Skeletal muscle cell (primary cell): ENCODE measurements at regions not wholly inside any gene's neighbourhood (a gene's known extent, or its start where the extent isn't known, plus 50 kb on each side); places are given as distances from the start of the nearest gene placed in this dataset.

Source experiments
- DNase-seq: peaks from one replicate; pipeline ENCODE4 v3.0.0-alpha.2; 2010; ENCODE audit warnings: low read depth
- H3K4me3 ChIP-seq: 2 replicates; pipeline ENCODE4 v1.5.1; 2011; ENCODE audit warnings: low read depth, mild to moderate bottlenecking, control low read depth, low read length, moderate library complexity

DNA sequence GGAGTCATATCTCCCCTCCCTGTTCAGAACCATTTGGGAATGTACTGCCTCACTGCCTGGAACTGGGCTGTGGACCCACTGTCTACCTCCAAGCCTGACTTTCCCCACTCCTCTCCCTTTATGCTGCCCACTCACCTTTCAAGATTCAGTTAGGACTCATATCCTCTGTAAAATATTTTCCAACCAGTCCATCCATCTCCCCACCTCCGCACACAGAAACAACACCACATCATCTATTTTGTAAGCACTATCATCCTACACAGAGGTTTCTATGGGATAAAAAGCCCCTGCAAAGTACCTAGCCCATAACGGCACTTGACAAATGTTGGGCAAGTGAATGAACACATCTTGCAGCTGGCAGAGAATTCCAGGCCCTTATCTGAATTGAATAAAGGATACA lies 250.8 kb downstream of the ANAPC1 start:
- no peak for DNase-seq
- H3K4me3 ChIP-seq = no peak overlapping the region

DNA sequence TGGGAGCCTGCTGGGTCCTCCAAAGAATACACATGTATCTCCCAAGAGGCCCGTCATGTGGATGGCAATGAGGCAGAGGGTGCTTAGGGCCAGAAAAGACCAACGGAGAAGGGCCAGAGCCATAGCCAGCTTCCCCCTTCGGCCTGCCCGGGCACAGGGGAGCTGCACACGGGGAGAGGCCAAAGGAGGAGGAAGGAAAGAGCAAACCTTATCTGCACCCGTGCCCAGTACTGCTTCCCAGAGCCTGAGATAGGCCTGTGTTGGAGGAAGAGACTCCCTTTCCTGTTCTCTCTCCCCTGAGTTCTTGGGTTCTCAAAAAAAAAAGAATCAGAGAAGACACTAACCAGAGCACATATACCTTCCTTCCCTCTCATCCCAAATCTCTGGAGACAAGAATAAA lies 250.3 kb downstream of the ANAPC1 start:
- no peak overlapping the region for H3K4me3 ChIP-seq

DNA sequence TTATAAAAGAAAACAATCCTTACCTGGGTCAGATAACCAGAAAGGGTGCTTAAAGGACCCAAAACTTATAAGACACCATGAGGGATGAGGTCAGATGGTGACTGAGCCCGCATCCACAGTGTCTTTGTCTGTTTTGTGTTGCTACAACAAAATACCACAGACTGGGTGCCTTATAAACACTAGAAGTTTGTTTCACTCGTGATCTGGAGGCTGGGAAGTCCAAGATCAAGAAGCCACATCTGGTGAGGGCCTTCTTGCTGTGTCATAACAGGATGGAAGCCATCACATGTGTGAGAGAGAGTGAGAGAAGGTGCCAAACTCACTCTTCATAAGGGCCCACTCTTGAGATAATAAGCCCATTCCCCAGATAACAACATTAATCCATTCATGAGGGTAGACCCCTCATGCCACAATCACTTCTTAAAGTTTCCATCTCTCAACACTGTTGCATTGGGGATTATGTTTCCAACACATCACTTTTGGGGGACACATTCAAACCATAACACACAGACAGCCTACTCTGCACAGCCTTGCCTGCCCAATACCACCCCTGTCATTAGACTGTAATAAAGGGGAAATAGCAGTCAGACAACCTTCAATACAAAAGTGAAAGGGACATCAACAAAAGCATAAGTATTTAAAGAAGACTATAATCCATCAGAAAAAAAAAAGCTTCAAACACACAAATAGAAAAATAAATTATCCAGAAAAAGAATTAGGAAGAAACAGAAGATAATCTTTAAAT lies 249.8 kb downstream of the ANAPC1 start:
- H3K4me3 ChIP-seq = no peak overlapping the region
- no peak for DNase-seq

More for the DNA sequence above, 250.3 kb downstream of the ANAPC1 start:
- no peak for DNase-seq

DNA sequence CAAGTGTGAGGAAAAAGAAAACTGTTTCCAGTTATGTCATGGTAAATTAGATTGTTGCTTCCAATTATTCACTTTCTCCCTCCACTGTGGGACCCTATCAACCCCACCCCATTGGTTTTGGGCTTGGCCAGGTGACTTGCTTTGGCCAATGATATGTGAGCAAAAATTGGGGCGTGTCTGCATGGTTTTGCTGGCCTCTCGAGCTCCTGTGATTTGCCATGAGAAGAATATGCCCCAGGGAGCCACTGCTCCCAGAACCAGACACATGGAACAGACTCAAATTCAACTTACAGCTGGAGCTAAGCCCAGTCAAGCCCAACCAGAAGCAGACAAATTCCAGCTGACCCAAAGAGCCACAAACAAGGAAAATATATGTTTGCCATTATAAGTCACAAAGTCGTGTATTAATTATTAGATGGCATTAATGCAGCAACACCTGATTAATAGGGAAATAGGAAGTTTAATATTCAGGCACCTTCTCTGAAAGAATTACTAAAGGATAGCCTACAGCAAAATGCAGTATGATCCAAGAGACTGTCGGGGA lies 248.9 kb downstream of the ANAPC1 start:
- H3K4me3 ChIP-seq = no peak overlapping the region
- DNase-seq = no peak

DNA sequence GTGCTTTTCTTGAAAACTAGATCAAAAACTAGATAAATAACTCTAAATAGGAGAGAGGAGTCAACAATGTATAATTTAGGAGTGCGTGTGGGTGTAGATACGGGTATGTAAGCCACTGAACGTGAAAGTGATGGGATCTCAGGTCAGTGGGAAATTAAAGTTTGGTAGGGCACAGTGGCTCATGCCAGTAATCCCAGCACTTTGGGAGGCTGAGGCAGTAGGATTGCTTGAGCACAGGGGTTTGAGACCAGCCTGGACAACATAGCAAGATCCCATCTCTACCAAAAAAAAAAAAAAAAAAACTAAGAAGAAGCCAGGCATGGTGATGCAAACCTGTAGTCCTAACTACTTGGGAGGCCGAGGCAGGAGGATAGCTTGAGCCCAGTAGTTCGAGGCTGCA lies 247.1 kb downstream of the ANAPC1 start:
- no peak for DNase-seq
- H3K4me3 ChIP-seq = no peak overlapping the region

DNA sequence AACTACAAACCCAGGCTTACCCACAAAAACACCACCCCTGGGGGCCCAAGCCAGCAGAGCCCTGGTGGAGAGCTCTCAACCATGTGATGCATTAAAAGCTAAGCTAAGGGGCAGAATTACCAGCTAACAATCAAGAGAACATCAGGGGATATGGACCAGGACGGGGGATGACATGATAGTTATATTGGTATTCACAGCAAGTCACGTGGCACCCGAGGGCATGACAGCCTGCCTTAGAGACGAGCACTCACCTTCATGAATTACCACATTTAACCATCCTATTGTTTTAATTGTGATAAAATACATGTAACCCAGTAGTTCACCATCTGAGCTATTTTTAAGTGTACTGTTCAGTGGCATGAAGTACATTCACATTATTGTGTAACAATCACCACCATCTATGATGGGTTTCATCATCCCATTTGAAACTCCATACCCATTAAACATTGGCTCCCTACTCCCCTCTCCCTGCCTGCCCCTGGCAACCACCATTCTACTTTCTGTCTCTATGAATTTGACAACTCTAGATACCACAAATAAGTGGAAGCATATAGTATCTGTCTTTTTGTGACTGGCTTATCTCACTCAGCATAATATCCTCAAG lies 245.6 kb downstream of the ANAPC1 start:
- DNase-seq = no peak
- no peak overlapping the region for H3K4me3 ChIP-seq

DNA sequence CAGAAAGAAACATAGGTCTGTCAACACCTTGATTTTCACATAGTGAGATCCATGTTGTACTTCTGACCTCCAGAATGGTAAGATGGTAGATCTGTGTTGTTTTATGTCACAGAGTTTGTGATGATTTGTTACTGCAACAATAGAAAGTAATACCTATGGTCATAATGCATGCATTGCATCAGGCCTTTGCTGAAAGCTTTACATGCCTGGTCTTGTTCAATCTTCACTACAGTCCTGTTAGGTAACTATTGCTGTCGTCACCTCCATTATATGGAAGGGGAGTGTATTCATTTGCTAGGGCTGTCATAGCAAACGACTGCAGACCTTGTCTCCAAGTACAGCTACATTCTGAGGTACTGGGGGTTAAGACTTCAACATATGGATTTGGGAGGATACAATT lies 243.5 kb downstream of the ANAPC1 start:
- no peak for DNase-seq
- no peak overlapping the region for H3K4me3 ChIP-seq

DNA sequence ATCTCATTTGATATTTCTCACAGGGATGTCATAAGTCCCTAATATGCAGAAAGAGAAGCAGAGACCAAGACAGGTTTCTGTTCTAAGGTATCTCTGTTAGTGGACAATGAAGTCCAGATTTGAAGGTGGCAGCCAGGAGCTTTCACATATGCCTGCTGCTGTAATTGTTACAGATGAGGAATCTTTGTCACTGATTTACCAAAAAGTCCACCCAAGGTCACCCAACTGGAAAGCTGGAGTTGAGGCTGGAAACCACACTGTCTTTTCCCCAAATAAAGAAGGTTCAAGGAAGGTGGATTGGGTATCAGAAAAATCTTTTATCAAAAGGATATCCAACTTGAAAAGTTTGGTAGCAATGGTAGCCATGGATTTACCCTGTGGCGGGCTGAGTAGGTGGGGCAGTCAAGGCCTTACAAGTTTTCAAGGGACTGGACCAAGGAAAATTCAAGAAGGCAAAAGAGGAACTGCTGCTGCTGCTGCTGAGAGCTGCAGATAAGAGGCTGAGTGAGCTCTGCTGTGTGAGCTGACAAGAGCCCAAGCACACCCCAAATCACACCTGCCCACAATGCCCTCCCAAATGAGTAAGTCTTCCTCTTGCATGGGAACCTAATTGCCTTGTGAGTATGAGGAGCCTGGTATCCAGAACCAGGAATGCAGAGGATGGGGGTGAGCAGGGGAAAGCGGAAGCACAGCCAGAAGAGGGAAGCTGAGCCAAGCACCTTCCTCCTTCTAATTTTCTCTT lies 241.2 kb downstream of the ANAPC1 start:
- H3K4me3 ChIP-seq = no peak overlapping the region
- no peak for DNase-seq

DNA sequence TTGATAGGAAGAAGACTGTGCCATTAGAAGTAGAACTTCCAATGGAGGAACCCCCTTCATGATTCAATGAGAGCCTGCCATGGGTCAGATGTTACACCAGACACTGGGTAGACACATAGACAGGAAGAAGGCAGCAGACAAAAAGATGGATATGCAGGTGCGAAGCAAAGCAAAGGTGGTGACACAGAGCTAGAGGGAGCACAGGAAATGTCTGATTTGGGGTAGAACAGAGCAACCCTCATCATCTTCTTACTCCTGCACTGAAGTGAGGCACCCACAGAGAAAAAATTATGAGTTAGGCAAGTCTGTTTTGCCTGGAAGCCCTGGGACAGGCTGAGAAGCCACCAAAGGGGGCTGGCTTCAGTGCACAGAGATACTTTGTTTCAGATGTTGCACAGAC lies 240.2 kb downstream of the ANAPC1 start:
- H3K4me3 ChIP-seq = no peak overlapping the region
- no peak for DNase-seq

DNA sequence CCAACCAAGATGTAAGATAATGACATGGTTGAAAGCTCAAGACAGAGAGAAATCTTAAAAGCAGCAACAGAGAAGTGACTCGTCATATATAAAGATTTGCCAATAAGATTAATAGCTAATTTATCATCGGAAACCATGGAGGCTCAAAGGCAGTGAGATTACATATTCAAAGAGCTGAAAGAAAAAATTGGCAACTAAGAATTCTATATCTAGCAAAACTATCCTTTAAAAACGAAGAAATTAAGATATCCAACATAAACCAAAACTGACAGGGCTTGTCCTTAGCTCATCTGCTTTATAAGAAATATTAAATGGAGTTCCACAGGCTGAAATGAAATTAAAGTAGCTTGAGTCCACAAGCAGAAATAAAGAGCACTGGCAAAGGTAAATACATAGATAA lies 236.6 kb downstream of the ANAPC1 start:
- H3K4me3 ChIP-seq = no peak overlapping the region
- DNase-seq = no peak

DNA sequence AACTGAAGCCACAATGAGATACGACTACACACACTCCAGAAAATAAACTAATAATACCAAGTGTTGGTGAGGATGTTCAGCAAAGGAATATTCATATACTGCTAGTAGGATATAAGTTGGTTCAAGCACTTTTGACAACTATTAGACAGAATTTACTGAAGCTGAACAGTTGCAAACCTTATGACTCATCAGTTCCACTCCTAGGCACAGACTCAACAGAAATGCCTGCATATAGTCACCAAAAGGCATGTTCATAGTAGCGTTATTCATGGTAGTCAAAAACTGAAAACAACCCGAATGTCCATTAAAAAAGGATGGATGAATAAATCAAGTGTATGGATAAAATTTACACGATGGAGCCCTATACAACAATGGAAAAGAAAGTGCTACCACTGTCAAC lies 232.0 kb downstream of the ANAPC1 start:
- DNase-seq = no peak
- H3K4me3 ChIP-seq = no peak overlapping the region

DNA sequence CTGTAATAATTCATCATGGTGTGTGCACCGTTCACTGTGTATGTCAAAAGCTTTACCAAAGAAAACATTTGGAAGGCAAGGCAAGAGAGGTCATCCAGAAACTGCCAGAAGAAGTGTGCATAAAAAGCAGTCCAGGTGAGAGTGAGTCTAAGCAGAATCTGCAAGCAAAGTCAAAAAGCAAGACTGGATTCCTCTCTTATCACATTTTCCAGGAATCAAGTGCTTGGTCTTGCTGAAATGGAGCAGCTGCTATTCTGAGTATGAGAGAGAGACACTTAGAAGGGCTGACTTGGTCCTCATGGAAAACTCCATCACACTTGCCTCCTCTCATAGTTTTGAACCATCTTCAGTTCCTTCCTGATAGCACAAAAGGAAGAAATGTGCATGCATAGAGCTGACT lies 231.3 kb downstream of the ANAPC1 start:
- DNase-seq = no peak

DNA sequence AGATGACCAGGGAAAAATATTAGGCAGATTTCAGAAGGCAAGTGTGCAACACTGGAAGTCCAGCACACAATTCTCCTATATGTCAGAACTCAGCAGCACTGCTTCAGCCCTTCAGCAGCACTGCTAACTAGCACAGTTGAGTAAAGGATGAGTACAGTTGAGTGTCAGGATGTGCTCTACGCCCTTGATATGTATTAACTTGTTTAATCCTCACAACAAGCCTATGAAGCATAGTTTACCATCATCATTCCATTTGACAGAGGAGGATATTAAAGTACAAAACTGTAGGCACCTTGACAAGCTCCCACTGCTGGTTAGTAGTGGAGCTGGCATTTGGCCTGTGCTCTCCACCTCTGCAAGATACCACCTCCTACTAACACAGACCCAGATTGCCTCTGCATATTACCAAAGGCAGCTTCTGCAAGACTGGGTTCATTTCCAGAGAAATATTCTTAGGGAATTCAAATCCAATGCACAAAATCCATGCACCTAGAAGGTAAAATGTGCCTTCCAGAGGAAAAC lies 230.8 kb downstream of the ANAPC1 start:
- no peak for DNase-seq
- no peak overlapping the region for H3K4me3 ChIP-seq

More for the DNA sequence above, 231.3 kb downstream of the ANAPC1 start:
- H3K4me3 ChIP-seq = no peak overlapping the region

DNA sequence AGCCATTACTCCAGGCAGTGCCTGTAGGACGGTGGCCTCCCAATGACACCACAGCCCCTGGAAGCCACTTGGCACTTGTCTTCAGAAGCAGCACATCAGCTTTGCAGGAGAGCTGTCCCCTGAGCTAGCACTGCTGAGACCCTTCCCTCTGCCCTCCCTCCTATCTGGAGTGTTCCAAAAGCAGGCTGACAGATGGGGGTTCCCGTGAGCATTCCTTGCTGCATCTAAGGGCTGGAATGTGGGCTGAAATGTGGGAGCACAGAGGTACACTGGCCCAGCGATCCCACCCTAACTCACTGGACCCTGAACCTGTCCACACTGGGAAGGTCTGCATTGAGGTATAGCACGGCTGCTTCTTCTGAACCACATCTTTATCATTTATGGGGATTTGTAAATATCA lies 230.1 kb downstream of the ANAPC1 start:
- no peak overlapping the region for H3K4me3 ChIP-seq
- DNase-seq = no peak

DNA sequence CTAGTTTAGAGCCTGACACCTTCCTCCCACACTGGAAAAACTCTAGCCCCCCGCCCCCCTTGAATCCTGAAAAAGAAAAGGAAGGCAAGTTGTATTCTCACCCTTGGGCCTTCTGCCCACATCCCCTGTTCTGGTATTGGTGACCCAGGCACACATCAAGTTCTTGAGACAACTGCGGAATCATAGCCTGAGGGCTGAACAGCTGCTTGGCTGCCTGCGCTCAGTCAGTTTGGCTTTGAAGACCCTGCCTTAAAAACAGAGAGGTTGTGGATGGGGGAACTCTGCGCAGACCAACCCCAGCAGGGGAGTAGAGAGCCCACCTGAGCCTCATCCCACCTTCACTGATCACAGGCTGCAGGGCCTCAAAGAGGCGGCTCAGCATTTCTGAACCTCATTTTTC lies 229.2 kb downstream of the ANAPC1 start:
- H3K4me3 ChIP-seq = no peak overlapping the region
- no peak for DNase-seq

DNA sequence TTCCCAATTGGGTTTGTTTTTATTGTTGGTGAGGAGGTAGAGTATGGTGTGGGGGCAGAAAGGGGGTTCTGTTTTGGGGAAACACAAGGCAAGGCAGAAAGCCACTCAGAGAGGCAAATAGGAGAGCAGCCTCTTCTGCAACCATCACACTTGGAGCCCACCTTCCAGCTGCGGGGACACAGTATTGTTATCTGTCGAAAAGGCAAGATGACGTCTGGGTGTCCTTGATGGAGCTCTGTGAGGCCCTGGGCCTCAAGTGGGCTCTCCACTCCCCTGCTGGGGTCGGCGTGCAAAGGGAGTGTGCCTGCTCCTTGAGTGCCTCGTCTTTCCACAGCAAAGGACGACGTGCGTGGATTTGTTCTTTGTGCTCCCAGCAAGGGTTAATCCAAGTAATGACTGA lies 227.6 kb downstream of the ANAPC1 start:
- H3K4me3 ChIP-seq = no peak overlapping the region
- no peak for DNase-seq

DNA sequence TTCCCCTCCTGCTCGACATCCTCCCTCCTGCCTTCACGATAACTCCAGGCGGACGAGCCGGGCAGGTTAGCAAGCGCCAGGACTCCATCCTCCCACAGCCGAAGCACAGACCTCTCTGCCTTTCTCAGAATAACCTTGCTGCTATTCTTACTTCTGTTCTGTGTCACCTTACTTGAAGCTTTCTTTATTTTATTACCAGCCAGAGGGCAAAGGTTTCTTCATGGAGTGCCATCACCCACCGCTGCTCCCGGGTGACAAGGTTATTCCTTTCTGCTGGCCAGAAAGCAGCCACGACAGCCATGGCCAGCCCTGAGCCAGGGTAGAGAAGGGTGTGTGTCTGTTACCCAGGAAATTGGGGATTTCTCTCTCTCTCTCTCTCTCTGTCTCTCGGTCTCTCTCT lies 227.1 kb downstream of the ANAPC1 start:
- H3K4me3 ChIP-seq = no peak overlapping the region
- DNase-seq = no peak

DNA sequence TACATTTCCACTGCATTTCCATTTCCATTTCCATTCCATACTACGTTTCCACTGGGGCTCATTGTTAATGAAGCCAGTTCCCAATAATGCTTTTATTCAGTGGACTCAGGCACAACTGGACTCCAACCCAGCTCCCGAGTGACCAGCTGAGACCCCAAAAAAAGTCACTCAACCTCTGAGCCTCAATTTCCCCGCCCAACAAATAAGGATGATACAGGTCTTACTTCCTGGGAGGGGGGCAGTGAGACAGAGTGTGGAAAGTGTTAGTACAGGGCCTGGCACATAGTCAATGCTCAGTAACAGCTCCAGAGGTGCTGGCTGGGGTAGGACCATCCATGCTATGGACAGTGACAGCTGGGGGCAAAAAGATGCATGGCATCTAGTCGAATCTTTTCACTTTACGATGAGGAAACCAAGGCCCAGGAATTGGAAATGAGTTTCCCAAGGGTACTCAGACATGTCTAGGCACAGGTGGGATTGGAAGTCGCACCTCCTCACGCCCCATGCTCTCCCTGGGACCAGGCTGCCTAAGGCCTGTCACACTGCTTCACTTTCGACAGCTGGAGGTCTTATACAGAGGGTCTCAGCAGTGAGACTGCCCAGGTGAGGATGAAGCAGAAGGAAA lies 226.5 kb downstream of the ANAPC1 start:
- no peak for DNase-seq
- no peak overlapping the region for H3K4me3 ChIP-seq

DNA sequence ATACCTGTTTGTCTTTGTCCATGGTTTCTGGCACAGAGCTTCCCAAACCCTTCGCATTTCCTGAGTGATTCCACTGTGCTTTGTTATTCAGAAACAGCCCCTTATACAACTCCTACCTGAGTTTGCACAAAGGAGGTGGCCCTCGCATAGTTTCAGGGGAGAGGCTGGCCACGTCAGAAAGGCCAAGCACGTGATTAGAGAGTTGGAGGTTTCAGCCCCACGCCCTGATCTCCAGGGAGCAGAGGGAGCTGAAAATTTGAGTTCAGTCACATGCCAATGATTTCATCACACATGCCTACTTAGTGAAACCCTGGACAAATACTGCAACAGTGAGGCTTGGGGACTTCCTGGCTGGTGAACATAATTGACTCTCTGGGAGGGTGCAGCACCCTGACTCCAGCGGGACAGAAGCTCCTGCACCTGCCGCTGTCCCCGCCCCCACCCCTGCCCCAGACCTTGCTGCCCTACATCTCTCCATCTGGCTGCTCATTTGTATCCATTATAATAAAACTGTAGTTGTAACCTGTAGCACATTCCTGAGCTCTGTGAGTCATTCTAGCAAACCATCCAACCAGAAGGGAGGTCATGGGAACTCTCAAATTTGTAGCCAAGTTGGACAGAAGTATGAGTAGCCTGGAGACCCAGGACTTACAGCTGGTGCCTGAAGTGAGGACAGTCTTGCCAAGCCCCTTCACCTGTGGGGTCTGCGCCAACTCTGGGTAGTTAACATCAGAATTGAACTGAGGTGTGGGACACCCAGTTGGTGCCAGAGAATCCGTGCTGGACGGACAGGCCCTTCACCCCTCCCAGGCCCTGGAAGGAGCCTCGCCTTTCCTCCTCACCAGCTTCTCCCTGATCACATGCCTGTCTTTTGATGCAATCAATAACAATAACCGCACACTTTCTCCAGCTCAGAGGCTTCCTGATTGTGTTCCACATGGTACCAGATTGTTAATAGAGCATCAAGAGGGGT lies 224.3 kb downstream of the ANAPC1 start:
- DNase-seq = peak; percentile 67
- H3K4me3 ChIP-seq = no peak overlapping the region
